Type B pancreatic cell (in vitro differentiated cells): ENCODE measurements at regions not wholly inside any gene's neighbourhood (a gene's known extent, or its start where the extent isn't known, plus 50 kb on each side); places are given as distances from the start of the nearest gene placed in this dataset.

ENCODE experiments used
- DNase-seq: peaks from one replicate; pipeline ENCODE4 v3.0.0; 2021; ENCODE audit warnings: mixed read lengths; ENCODE audit not compliant: unreplicated experiment; ENCODE audit errors: extremely low spot score
- H3K27ac Mint-ChIP-seq: 2 replicates; pipeline ENCODE4 v1.8.0; 2021; ENCODE audit warnings: mild to moderate bottlenecking, mixed read lengths
- H3K27me3 Mint-ChIP-seq: 2 replicates; pipeline ENCODE4 v1.8.0; 2021; ENCODE audit warnings: mixed read lengths
- H3K36me3 Mint-ChIP-seq: 2 replicates; pipeline ENCODE4 v1.8.0; 2021; ENCODE audit warnings: mixed read lengths
- H3K4me1 Mint-ChIP-seq: one replicate; pipeline ENCODE4 v1.8.0; 2021; ENCODE audit warnings: mixed read lengths; ENCODE audit not compliant: unreplicated experiment
- H3K4me3 Mint-ChIP-seq: 2 replicates; pipeline ENCODE4 v1.8.0; 2021; ENCODE audit warnings: mild to moderate bottlenecking, mixed read lengths
- H3K9me3 Mint-ChIP-seq: 2 replicates; pipeline ENCODE4 v1.8.0; 2021; ENCODE audit warnings: mixed read lengths
- CTCF ChIP-seq: fragments of 200-600 bp; sonication (generic); conservative IDR thresholded peaks from 2 replicates; pipeline ENCODE4 v1.5.0; 2021; ENCODE audit warnings: antibody characterized with exemption, mild to moderate bottlenecking

DNA sequence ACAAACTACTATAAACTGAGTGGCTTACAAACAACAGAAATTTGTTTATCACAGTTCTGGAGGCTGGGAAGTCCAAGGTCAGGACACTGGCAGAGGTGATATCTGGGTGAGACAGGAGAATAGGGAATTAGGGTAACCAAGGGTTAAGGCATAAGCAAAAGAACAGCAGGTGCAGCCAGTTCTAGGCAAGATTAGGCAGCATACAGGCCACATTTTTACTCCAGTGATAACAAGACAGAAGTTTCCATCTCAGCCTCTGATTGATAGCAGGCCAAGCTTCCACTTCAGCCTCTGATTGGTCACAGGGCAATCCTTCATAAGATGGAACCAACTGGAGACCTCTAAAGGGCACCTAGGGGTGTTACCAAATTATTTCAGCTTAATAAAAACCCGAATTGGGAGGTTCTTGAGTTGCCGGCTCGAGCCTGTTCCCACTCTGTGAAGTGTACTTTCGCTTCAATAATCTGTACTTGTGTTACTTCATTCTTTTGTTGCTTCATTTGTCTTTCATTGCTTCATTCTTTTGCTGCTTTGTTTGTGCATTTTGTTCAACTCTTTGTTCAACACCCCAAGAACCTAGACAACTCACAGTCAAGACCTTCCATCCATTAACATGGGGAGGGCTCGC lies 185.6 kb downstream of the TOMM20 start:
- peaks cover 7% of the 10 kb centered on the region for H3K9me3 Mint-ChIP-seq
- no peak overlapping the region for H3K27ac Mint-ChIP-seq
- H3K27me3 Mint-ChIP-seq: no peaks in the 10 kb centered on the region
- no peaks in the 10 kb centered on the region for H3K36me3 Mint-ChIP-seq
- no peaks in the 10 kb centered on the region for H3K4me1 Mint-ChIP-seq
- TF ChIP-seq CTCF: no peak
- no peak for DNase-seq
- H3K4me3 Mint-ChIP-seq: no peak overlapping the region

DNA sequence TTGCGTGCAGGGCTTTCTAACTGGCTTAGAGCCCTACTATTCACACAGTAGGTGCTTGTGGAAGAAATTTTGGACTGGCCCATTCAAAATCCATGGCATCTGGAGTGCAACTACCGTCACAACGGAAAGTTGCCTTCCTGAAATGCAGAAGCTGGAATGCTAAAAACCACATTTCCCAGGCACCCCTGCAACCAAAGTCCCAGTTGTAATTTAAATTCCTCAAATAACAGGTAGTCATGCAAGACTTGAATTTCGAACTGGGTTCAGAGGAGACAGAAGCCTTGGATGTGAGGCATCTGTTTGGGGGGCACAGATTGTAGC lies 186.7 kb downstream of the TOMM20 start:
- peak; percentile 27 for DNase-seq
- Mint-ChIP-seq H3K27me3 (no peaks in the 10 kb centered on the region), H3K4me3 (no peak overlapping the region), H3K4me1 (no peaks in the 10 kb centered on the region), H3K27ac (no peak overlapping the region), H3K9me3 (peaks cover 7% of the 10 kb centered on the region), H3K36me3 (no peaks in the 10 kb centered on the region)
- TF ChIP-seq CTCF: no peak

GRCh38 chr1:234941321-234942011 lies 187.2 kb downstream of the TOMM20 start:
- H3K4me1 Mint-ChIP-seq: no peaks in the 10 kb centered on the region
- no peak for TF ChIP-seq CTCF
- H3K9me3 Mint-ChIP-seq: peaks cover 7% of the 10 kb centered on the region
- no peak for DNase-seq
- H3K4me3 Mint-ChIP-seq: no peak overlapping the region
- H3K27ac Mint-ChIP-seq: no peak overlapping the region
- no peaks in the 10 kb centered on the region for H3K27me3 Mint-ChIP-seq
- no peaks in the 10 kb centered on the region for H3K36me3 Mint-ChIP-seq

- Mint-ChIP-seq H3K4me3 (no peak overlapping the region), H3K27ac (no peak overlapping the region), H3K27me3 (no peaks in the 10 kb centered on the region), H3K9me3 (peaks cover 7% of the 10 kb centered on the region), H3K36me3 (no peaks in the 10 kb centered on the region), H3K4me1 (no peaks in the 10 kb centered on the region)
- DNase-seq: peak; percentile 42
- TF ChIP-seq CTCF: no peak
Measured at GRCh38 chr1:234940841-234941240, 187.8 kb downstream of the TOMM20 start.

DNA sequence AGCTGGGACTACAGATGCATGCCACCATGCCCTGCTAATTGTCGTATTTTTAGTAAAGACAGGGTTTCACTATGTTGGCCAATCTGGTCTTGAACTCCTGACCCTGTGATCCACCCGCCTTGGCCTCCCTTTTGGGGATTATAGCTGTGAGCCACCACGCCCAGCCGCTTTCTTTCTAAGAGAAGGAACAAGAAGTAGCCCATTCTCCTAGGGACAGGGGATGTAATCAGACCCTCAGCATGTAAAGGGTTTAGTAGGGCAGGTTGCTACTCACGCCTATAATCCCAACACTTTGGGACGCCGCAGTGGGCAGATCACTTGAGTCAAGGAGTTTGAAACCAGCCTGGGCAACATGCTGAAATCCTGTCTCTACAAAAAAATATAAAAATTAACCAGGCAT lies 189.7 kb downstream of the TOMM20 start:
- Mint-ChIP-seq H3K9me3 (no peaks in the 10 kb centered on the region), H3K4me3 (no peak overlapping the region), H3K27me3 (no peaks in the 10 kb centered on the region), H3K4me1 (peaks cover 4% of the 10 kb centered on the region), H3K27ac (no peak overlapping the region), H3K36me3 (no peaks in the 10 kb centered on the region)
- TF ChIP-seq CTCF: no peak
- no peak for DNase-seq
